ENCODE measurements at regions not wholly inside any gene's neighbourhood (a gene's known extent, or its start where the extent isn't known, plus 50 kb on each side); places are given as distances from the start of the nearest gene placed in this dataset.

DNA sequence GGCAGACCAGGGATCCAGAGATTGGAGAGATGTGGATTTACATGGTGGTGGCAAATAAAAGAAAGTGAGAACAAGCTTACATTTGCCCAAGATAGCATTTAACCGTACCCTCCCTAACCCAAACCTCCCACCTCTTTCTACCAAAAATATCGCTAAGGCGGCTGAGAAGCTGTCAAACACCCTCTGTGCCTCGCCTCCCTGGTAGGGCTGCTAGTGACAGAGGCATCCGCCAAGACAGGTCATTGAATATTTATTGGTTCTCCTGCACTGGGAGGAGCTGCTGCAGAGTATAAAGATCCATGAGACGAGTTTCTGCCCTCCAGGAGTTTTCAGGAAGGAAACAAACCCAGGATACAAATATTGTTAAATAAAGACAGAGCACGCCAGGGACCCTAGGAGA, 107.3 kb upstream of the TMC3 start:
- Histone ChIP-seq H3K9me3 (ENCODE audit: insufficient read depth, low read depth, low read length) (no peaks in the 10 kb centered on the region), H3K9ac (ENCODE audit: low read depth, low read length) (no peak overlapping the region), H3K27ac (ENCODE audit: low read length) (no peak overlapping the region), H3K36me3 (ENCODE audit: insufficient read depth, low read depth, low read length) (no peaks in the 10 kb centered on the region), H3K27me3 (ENCODE audit: insufficient read depth, low read length) (no peaks in the 10 kb centered on the region), H3K4me3 (ENCODE audit: low read length) (no peak overlapping the region), H3K4me1 (ENCODE audit: insufficient read depth, low read length) (peaks cover 5% of the 10 kb centered on the region; the same call in 1 of the 2 replicates)

- H3K36me3 ChIP-seq (ENCODE audit: insufficient read depth, low read depth, low read length) = no peaks in the 10 kb centered on the region
- no peak overlapping the region; the same call in 1 of the 2 replicates for H3K4me3 ChIP-seq (ENCODE audit: low read length)
- no peak overlapping the region for H3K27ac ChIP-seq (ENCODE audit: low read length)
- H3K27me3 ChIP-seq (ENCODE audit: insufficient read depth, low read length) = no peaks in the 10 kb centered on the region
- no peaks in the 10 kb centered on the region for H3K9me3 ChIP-seq (ENCODE audit: insufficient read depth, low read depth, low read length)
- H3K9ac ChIP-seq (ENCODE audit: low read depth, low read length) = no peak overlapping the region
- H3K4me1 ChIP-seq (ENCODE audit: insufficient read depth, low read length) = peaks cover 5% of the 10 kb centered on the region; the same call in 1 of the 2 replicates
Observed at GRCh38 chr15:81480645-81481053, 106.6 kb upstream of the TMC3 start.

DNA sequence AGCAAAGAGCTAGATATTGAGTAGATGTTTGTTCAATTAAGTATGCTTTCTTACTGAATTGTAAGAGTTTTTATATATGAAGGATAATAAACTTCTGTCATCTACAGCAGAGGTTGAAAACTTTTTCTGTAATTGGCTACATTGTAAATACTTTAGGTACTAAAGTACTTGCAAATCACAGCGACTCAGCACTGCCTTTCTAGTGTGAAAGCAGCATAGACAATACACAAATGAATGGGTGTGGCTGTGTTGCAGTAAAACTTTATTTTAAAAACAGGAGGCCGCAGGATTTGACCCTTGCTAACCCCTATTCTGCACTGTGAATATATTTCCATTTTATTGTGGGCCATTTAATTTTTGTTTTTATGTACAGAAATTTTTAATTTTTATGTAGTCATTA, 104.3 kb upstream of the TMC3 start:
- H3K9me3 ChIP-seq (ENCODE audit: insufficient read depth, low read depth, low read length) = no peaks in the 10 kb centered on the region
- H3K4me1 ChIP-seq (ENCODE audit: insufficient read depth, low read length) = peaks cover 5% of the 10 kb centered on the region; the same call in 1 of the 2 replicates
- no peak overlapping the region for H3K27ac ChIP-seq (ENCODE audit: low read length)
- no peak overlapping the region for H3K9ac ChIP-seq (ENCODE audit: low read depth, low read length)
- H3K27me3 ChIP-seq (ENCODE audit: insufficient read depth, low read length) = no peaks in the 10 kb centered on the region
- H3K36me3 ChIP-seq (ENCODE audit: insufficient read depth, low read depth, low read length) = no peaks in the 10 kb centered on the region
- no peak overlapping the region for H3K4me3 ChIP-seq (ENCODE audit: low read length)

- H3K9me3 ChIP-seq (ENCODE audit: insufficient read depth, low read depth, low read length) = no peaks in the 10 kb centered on the region
- H3K27ac ChIP-seq (ENCODE audit: low read length) = no peak overlapping the region
- no peak overlapping the region for H3K4me3 ChIP-seq (ENCODE audit: low read length)
- peaks cover 3% of the 10 kb centered on the region; the same call in 1 of the 2 replicates for H3K4me1 ChIP-seq (ENCODE audit: insufficient read depth, low read length)
- no peaks in the 10 kb centered on the region for H3K36me3 ChIP-seq (ENCODE audit: insufficient read depth, low read depth, low read length)
- H3K27me3 ChIP-seq (ENCODE audit: insufficient read depth, low read length) = no peaks in the 10 kb centered on the region
- H3K9ac ChIP-seq (ENCODE audit: low read depth, low read length) = no peak overlapping the region
Observed at GRCh38 chr15:81475926-81476325, 101.9 kb upstream of the TMC3 start.

DNA sequence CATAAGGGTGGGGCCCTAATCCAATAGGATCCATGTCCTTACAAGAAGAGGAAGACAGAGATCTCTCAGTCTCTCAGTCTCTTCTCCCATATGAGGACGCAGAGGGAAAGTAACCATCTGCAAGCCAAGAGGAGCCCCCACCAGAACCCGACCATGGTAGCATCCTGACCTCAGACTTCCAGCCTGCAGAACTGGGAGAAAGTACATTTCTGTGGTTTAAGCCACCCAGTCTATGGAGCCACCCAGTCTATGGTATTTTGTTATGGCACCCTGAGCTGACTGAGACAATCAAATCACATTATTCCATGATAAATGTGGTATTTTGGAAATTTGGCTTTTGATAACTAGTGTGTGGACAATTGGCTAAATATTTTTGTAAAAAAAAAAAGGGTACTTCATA, 101.5 kb upstream of the TMC3 start:
- no peaks in the 10 kb centered on the region for H3K27me3 ChIP-seq (ENCODE audit: insufficient read depth, low read length)
- H3K4me3 ChIP-seq (ENCODE audit: low read length) = no peak overlapping the region
- no peaks in the 10 kb centered on the region for H3K36me3 ChIP-seq (ENCODE audit: insufficient read depth, low read depth, low read length)
- H3K9ac ChIP-seq (ENCODE audit: low read depth, low read length) = no peak overlapping the region
- no peaks in the 10 kb centered on the region for H3K4me1 ChIP-seq (ENCODE audit: insufficient read depth, low read length)
- H3K9me3 ChIP-seq (ENCODE audit: insufficient read depth, low read depth, low read length) = no peaks in the 10 kb centered on the region
- H3K27ac ChIP-seq (ENCODE audit: low read length) = no peak overlapping the region

GRCh38 chr15:81473946-81474345, 99.9 kb upstream of the TMC3 start:
- H3K4me3 ChIP-seq (ENCODE audit: low read length) = no peak overlapping the region
- no peaks in the 10 kb centered on the region for H3K9me3 ChIP-seq (ENCODE audit: insufficient read depth, low read depth, low read length)
- no peak overlapping the region for H3K9ac ChIP-seq (ENCODE audit: low read depth, low read length)
- H3K4me1 ChIP-seq (ENCODE audit: insufficient read depth, low read length) = no peaks in the 10 kb centered on the region
- no peaks in the 10 kb centered on the region for H3K27me3 ChIP-seq (ENCODE audit: insufficient read depth, low read length)
- H3K27ac ChIP-seq (ENCODE audit: low read length) = no peak overlapping the region
- no peaks in the 10 kb centered on the region for H3K36me3 ChIP-seq (ENCODE audit: insufficient read depth, low read depth, low read length)

DNA sequence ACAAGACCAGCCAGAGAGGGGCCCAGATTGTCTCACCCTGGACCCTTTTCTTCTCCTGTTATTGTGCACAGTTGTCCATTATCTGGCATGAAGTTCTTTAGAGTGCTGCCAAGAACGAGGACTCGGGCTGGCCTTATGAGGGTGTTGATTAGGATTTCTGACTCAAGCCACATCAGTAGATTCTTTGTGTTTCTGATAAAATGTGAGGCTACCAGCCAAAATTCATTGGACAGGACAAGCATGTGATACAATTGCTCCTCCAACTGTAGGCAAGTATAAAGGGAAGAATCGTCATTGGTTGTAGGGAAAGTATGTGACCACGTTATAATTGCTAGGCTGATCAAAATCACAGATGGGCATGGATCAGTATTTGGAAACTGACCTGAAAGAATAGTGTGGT, 99.2 kb upstream of the TMC3 start:
- Histone ChIP-seq H3K9me3 (ENCODE audit: insufficient read depth, low read depth, low read length) (no peaks in the 10 kb centered on the region), H3K4me3 (ENCODE audit: low read length) (no peak overlapping the region), H3K4me1 (ENCODE audit: insufficient read depth, low read length) (no peaks in the 10 kb centered on the region), H3K9ac (ENCODE audit: low read depth, low read length) (no peak overlapping the region), H3K27me3 (ENCODE audit: insufficient read depth, low read length) (no peaks in the 10 kb centered on the region), H3K36me3 (ENCODE audit: insufficient read depth, low read depth, low read length) (no peaks in the 10 kb centered on the region), H3K27ac (ENCODE audit: low read length) (no peak overlapping the region)

DNA sequence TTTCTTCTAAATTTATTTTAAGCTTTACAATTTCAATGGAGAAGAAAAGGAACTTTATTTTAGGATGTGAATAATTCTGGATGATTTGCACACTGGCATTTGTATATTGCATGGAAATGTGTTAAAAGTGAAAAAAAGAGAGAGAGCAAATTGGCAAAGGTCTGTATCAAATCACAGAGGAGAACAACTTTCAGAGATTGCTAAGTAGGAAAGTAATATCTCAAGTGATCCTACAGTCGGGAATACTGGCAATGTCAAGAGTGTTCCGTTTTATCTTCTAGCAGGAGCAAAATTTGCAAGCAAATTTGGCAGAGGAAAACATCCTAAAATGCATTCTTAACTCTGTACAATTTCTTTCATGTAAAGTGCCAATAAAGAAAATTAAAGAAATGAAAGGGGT, 97.1 kb upstream of the TMC3 start:
- Histone ChIP-seq H3K4me3 (ENCODE audit: low read length) (no peak overlapping the region), H3K9me3 (ENCODE audit: insufficient read depth, low read depth, low read length) (no peaks in the 10 kb centered on the region), H3K36me3 (ENCODE audit: insufficient read depth, low read depth, low read length) (no peaks in the 10 kb centered on the region), H3K27me3 (ENCODE audit: insufficient read depth, low read length) (no peaks in the 10 kb centered on the region), H3K9ac (ENCODE audit: low read depth, low read length) (no peak overlapping the region), H3K4me1 (ENCODE audit: insufficient read depth, low read length) (no peaks in the 10 kb centered on the region), H3K27ac (ENCODE audit: low read length) (no peak overlapping the region)

DNA sequence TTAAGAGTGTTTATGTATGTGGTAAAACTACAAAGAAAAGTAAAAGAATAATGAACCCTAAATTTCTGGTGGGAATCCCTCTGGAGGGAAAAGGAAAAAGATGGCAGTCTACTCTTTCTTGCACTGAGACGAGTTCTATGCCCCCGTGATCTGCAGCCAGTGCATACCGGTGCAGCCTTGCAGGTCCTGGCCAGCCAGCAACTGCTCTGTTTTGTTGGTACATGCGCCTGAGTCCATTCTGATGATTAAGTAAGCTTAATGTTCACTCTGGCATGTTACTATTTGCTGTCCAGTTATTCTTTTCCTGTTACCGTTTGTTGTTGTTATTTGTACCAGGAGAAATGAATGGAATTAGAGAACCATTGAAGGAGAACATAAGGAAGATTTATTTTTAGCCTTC, 95.1 kb upstream of the TMC3 start:
- Histone ChIP-seq H3K9me3 (ENCODE audit: insufficient read depth, low read depth, low read length) (0 out of 2 replicates have a peak, but pooled peaks cover 4% of the 10 kb centered on the region), H3K27me3 (ENCODE audit: insufficient read depth, low read length) (no peaks in the 10 kb centered on the region), H3K4me3 (ENCODE audit: low read length) (no peak overlapping the region), H3K4me1 (ENCODE audit: insufficient read depth, low read length) (no peaks in the 10 kb centered on the region), H3K36me3 (ENCODE audit: insufficient read depth, low read depth, low read length) (no peaks in the 10 kb centered on the region), H3K27ac (ENCODE audit: low read length) (no peak overlapping the region), H3K9ac (ENCODE audit: low read depth, low read length) (no peak overlapping the region)

DNA sequence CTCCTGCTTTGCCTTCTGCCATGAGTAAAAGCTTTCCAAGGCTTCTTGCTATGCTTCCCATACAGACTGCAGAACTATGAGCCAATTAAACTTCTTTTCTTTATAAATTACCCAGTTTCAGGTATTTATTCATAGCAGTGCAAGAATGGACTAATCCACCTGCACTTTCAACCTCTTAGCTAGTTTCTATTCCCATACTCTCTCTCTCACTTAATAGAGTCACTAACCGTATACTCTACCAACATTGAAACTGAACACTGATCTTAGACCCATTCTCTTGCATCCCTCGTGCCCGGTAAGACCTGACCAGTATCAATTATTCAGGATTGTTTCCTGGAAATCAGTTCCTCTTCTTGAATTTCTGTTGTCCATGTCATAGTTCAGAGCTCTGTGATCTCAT, 92.7 kb upstream of the TMC3 start:
- no peaks in the 10 kb centered on the region for H3K4me1 ChIP-seq (ENCODE audit: insufficient read depth, low read length)
- H3K36me3 ChIP-seq (ENCODE audit: insufficient read depth, low read depth, low read length) = no peaks in the 10 kb centered on the region
- no peak overlapping the region for H3K9ac ChIP-seq (ENCODE audit: low read depth, low read length)
- H3K27ac ChIP-seq (ENCODE audit: low read length) = no peak overlapping the region
- 0 out of 2 replicates have a peak, but pooled peaks cover 4% of the 10 kb centered on the region for H3K9me3 ChIP-seq (ENCODE audit: insufficient read depth, low read depth, low read length)
- H3K4me3 ChIP-seq (ENCODE audit: low read length) = no peak overlapping the region
- H3K27me3 ChIP-seq (ENCODE audit: insufficient read depth, low read length) = no peaks in the 10 kb centered on the region

DNA sequence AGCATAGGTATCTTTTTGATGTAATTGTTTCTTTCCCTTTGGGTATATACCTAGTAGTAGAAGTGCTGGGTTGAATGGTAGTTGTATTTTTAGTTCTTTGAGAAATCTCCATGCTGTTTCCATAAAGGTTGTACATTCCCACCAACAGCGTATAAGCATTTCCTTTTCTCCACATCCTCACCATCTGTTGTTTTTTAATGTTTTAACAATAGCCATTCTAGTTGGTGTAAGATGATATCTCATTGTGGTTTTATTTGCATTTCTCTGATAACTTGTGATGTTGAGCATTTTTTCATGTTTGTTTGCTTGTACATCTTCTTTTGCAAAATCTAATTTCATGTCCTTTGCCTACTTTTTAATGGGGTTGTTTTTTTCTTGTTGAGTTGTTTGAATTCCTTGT, 80.0 kb upstream of the TMC3 start:
- Histone ChIP-seq H3K4me1 (ENCODE audit: insufficient read depth, low read length) (no peaks in the 10 kb centered on the region), H3K27ac (ENCODE audit: low read length) (no peak overlapping the region), H3K9me3 (ENCODE audit: insufficient read depth, low read depth, low read length) (peaks cover 12% of the 10 kb centered on the region), H3K36me3 (ENCODE audit: insufficient read depth, low read depth, low read length) (no peaks in the 10 kb centered on the region), H3K9ac (ENCODE audit: low read depth, low read length) (no peak overlapping the region), H3K4me3 (ENCODE audit: low read length) (no peak overlapping the region), H3K27me3 (ENCODE audit: insufficient read depth, low read length) (no peaks in the 10 kb centered on the region)

DNA sequence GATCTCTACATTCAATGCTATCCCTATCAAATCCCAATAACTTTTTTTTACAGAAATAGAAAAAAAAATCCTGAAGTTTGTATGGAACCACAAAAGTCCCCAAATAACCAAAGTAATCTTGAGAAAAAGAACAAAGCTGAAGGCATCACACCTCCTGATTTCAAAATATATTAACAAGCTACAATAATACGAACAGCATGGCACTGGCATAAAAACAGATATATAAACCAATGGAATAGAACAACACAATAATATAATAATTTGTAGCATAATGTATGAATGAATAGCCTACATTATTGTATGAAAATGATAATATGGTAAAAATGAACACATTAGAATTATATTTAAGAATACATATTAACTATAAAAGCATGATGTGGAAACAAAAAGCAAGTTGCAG, 76.7 kb upstream of the TMC3 start:
- Histone ChIP-seq H3K4me3 (ENCODE audit: low read length) (no peak overlapping the region), H3K4me1 (ENCODE audit: insufficient read depth, low read length) (no peaks in the 10 kb centered on the region), H3K27me3 (ENCODE audit: insufficient read depth, low read length) (no peaks in the 10 kb centered on the region), H3K9me3 (ENCODE audit: insufficient read depth, low read depth, low read length) (peaks cover 7% of the 10 kb centered on the region; the same call in 1 of the 2 replicates), H3K9ac (ENCODE audit: low read depth, low read length) (no peak overlapping the region), H3K27ac (ENCODE audit: low read length) (no peak overlapping the region), H3K36me3 (ENCODE audit: insufficient read depth, low read depth, low read length) (no peaks in the 10 kb centered on the region)
